Neutrophil (primary cell): ENCODE measurements at regions not wholly inside any gene's neighbourhood (a gene's known extent, or its start where the extent isn't known, plus 50 kb on each side); places are given as distances from the start of the nearest gene placed in this dataset.

Experiments
- H3K27ac ChIP-seq: fragments of 200-600 bp; sonication (generic); 2 replicates; pipeline ENCODE4 v1.5.1; 2016; ENCODE audit warnings: mild to moderate bottlenecking, moderate library complexity
- H3K27me3 ChIP-seq: fragments of 200-600 bp; sonication (generic); 2 replicates; pipeline ENCODE4 v1.6.0; 2016; ENCODE audit warnings: mild to moderate bottlenecking
- H3K36me3 ChIP-seq: fragments of 200-600 bp; sonication (generic); 2 replicates; pipeline ENCODE4 v1.5.1; 2017
- H3K4me1 ChIP-seq, 2 experiments: fragments of 200-600 bp in 1 of 2; sonication (generic) in 1 of 2; 1 replicate in 1 of 2; 2 replicates in 1 of 2; pipeline versions ENCODE4 v1.5.1 to v1.6.1; 2013 to 2016; ENCODE audit warnings: low read depth in 1 of 2, low read length in 1 of 2, mild to moderate bottlenecking in 1 of 2, moderate library complexity in 1 of 2; ENCODE audit not compliant: control insufficient read depth in 1 of 2, insufficient read depth in 1 of 2
- H3K4me3 ChIP-seq, 2 experiments: fragments of 200-600 bp in 1 of 2; sonication (generic) in 1 of 2; 1 replicate in 1 of 2; 2 replicates in 1 of 2; pipeline ENCODE4 v1.5.1; 2013 to 2016; ENCODE audit warnings: low read depth in 1 of 2, low read length in 1 of 2, mild to moderate bottlenecking in 1 of 2, moderate library complexity in 1 of 2
- H3K9me3 ChIP-seq: fragments of 200-600 bp; sonication (generic); 2 replicates; pipeline ENCODE4 v1.5.1; 2016
- TF ChIP-seq, protein P1 (sequence below): fragments of 200-600 bp; sonication (generic); IDR thresholded peaks from 2 replicates; pipeline ENCODE4 v1.5.1; 2016; ENCODE audit warnings: antibody characterized with exemption

DNA sequence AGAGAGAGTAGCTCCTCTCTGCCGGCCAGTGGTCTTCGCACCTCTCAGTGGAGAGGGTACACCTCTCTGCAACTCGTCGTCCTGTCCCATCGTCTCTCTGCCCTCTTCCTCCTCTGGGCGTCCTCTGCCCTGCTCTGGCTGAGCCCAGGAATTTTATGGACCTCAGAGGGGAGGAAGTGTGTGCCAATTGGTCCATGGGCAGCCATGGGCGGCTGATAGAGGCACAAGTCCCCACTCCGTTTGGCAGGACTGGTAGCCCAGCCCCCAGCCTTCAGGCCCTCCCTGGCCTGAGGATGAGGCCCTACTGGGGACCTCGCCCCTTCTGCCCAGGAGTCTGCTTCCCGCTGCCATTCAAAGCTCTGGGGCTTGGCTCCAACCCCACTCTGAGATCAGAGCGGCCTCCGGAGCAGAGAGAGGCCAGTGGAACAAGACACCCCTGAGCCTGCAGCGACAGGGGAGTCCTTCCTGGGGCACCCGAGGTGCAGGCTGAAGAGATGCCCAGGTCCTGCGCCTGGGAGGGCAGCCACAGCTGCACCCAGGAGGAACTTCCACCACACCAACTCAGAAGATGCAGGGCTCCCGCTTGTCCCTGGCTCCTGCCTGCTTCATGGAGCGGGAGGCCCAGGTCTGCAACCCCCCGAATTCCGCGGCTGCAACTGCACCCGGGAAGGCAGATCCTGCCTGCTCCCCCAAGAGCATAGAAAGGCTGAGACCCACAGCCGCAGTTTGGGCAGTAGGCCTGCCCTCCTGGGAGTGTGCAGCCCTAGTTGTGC, 659.9 kb downstream of the KCNT2 start:
- H3K9me3 ChIP-seq, result no peaks in the 10 kb centered on the region
- H3K27me3 ChIP-seq, result no peaks in the 10 kb centered on the region
- TF ChIP-seq, protein P1, sequence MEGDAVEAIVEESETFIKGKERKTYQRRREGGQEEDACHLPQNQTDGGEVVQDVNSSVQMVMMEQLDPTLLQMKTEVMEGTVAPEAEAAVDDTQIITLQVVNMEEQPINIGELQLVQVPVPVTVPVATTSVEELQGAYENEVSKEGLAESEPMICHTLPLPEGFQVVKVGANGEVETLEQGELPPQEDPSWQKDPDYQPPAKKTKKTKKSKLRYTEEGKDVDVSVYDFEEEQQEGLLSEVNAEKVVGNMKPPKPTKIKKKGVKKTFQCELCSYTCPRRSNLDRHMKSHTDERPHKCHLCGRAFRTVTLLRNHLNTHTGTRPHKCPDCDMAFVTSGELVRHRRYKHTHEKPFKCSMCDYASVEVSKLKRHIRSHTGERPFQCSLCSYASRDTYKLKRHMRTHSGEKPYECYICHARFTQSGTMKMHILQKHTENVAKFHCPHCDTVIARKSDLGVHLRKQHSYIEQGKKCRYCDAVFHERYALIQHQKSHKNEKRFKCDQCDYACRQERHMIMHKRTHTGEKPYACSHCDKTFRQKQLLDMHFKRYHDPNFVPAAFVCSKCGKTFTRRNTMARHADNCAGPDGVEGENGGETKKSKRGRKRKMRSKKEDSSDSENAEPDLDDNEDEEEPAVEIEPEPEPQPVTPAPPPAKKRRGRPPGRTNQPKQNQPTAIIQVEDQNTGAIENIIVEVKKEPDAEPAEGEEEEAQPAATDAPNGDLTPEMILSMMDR, result no peak
- no peak overlapping the region for H3K4me3 ChIP-seq
- H3K4me1 ChIP-seq, result no peaks in the 10 kb centered on the region
- no peak overlapping the region for H3K27ac ChIP-seq
- no peaks in the 10 kb centered on the region for H3K36me3 ChIP-seq

DNA sequence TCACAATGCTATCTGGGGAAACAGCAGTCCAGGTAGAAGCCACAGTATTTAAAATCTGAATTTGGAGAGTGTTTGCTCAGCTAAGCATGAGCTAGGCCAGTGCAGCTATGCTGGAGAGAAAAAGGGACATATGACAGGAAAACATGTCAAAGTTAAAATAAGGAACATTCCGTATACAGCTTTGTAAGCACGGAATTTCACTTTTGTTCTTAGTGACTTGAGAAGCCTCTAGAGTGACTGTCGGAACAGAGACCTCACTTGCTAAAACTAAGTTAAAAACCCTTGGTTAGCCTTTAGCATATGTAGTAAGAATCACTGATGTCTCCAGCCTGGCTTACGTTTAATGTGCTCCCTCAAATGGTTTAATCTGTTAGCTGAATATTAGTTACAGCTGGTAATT, 661.7 kb downstream of the KCNT2 start:
- TF ChIP-seq, protein P1, result no peak
- Histone ChIP-seq H3K36me3 (no peaks in the 10 kb centered on the region), H3K4me1 (no peaks in the 10 kb centered on the region), H3K4me3 (no peak overlapping the region), H3K27ac (no peak overlapping the region), H3K9me3 (no peaks in the 10 kb centered on the region), H3K27me3 (no peaks in the 10 kb centered on the region)

DNA sequence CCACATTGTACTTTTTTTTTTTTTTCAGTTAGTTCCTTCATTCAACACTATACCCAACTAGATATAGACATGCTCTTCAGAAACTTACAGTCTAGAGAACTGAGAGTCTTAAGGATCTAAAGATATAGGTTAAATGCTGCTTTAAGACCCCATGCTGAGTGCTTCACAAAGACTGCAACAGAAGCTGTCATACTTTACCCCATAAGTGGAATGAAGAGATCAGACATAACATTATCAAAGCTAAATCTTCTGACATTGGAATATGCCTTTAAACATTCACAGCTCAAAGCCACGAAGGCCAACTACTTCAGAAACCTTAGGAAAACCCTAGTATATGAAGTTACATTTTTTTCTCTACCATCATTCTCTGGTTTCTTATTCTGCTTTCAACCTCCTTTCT, 666.4 kb downstream of the KCNT2 start:
- no peak overlapping the region for H3K4me3 ChIP-seq
- TF ChIP-seq, protein P1, result no peak
- H3K4me1 ChIP-seq, result no peaks in the 10 kb centered on the region
- H3K9me3 ChIP-seq, result no peaks in the 10 kb centered on the region
- H3K36me3 ChIP-seq, result no peaks in the 10 kb centered on the region
- H3K27me3 ChIP-seq, result no peaks in the 10 kb centered on the region
- H3K27ac ChIP-seq, result no peak overlapping the region

DNA sequence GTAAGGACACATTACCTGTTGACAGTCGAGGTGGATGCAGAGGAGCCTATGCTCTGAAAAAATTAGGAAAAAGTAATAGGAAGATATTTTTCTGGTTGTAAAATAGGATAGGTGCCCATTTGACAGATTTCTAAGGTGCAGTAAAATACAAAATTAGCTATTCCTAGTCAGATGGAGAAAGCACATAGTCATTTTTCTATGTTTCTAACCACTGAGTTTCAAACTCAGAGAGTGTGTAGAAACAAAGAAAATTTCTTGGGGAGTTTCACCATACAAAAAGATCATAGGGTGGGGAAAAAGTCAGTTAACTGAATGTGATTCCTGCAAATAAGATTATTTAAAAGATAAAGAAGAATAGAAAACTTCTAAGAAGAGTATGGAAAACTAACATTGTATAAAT, 666.9 kb downstream of the KCNT2 start:
- H3K4me1 ChIP-seq, result no peaks in the 10 kb centered on the region
- H3K4me3 ChIP-seq, result no peak overlapping the region
- TF ChIP-seq, protein P1, result no peak
- H3K36me3 ChIP-seq, result no peaks in the 10 kb centered on the region
- no peaks in the 10 kb centered on the region for H3K9me3 ChIP-seq
- no peaks in the 10 kb centered on the region for H3K27me3 ChIP-seq
- no peak overlapping the region for H3K27ac ChIP-seq

DNA sequence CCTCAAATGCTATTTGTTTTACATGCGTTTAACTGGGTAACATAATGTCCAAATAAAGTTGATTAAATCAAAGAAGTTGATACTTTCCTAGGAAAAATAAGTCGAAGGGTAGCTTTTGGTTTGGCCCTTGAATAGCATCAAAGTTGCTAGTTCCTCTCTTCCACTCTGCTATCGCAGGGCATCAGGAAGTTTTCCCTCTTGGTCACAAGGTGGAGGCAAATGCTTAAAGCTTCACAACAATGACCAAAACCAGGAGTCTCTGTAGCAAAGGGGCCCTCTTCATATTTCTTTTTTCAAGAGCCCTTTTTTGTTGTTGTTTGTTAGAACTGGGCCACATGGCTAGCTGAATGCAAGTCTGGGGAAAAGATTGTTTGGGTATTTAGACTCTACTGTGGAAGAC, 668.4 kb downstream of the KCNT2 start:
- TF ChIP-seq, protein P1, result no peak
- Histone ChIP-seq H3K27ac (no peak overlapping the region), H3K36me3 (no peaks in the 10 kb centered on the region)

More for the DNA sequence above, 668.4 kb downstream of the KCNT2 start:
- Histone ChIP-seq H3K4me3 (no peak overlapping the region), H3K9me3 (no peaks in the 10 kb centered on the region), H3K4me1 (no peaks in the 10 kb centered on the region), H3K27me3 (no peaks in the 10 kb centered on the region)
